Mesendoderm (in vitro differentiated cells): ENCODE measurements at regions not wholly inside any gene's neighbourhood (a gene's known extent, or its start where the extent isn't known, plus 50 kb on each side); places are given as distances from the start of the nearest gene placed in this dataset.
A peak's percentile ranks its signal among the peaks of the same experiment; 100 is the strongest.

Experiments used
- DNase-seq: peaks from one replicate; pipeline ENCODE4 v3.0.0; 2013
- H2AK5ac ChIP-seq: 2 replicates; pipeline ENCODE4 v1.6.1; 2013; ENCODE audit warnings: low read length, inconsistent platforms
- H2BK120ac ChIP-seq: 2 replicates; pipeline ENCODE4 v1.6.1; 2013; ENCODE audit warnings: low read depth, mild to moderate bottlenecking, low read length, moderate library complexity, mixed read lengths
- H2BK15ac ChIP-seq: replicated peaks from 2 replicates; pipeline ENCODE4 v1.6.1; 2013; ENCODE audit warnings: low read depth, mild to moderate bottlenecking, moderate library complexity
- H2BK5ac ChIP-seq: 2 replicates; pipeline ENCODE4 v1.6.1; 2013; ENCODE audit warnings: low read length, inconsistent platforms
- H3K18ac ChIP-seq: 2 replicates; pipeline ENCODE4 v1.6.1; 2013; ENCODE audit warnings: mild to moderate bottlenecking, low read length, mixed read lengths
- H3K23ac ChIP-seq: one replicate; pipeline ENCODE4 v1.6.1; 2013; ENCODE audit warnings: low read length
- H3K27ac ChIP-seq: 2 replicates; pipeline ENCODE4 v1.5.1; 2013; ENCODE audit warnings: low read depth, mild to moderate bottlenecking, inconsistent platforms, low read length, moderate library complexity
- H3K27me3 ChIP-seq: 2 replicates; pipeline ENCODE4 v1.6.1; 2013; ENCODE audit warnings: low read length, control low read depth, mild to moderate bottlenecking, inconsistent platforms; ENCODE audit not compliant: insufficient read depth, poor library complexity
- H3K36me3 ChIP-seq: 2 replicates; pipeline ENCODE4 v1.6.1; 2013; ENCODE audit warnings: low read length, inconsistent platforms; ENCODE audit not compliant: control insufficient read depth, insufficient read depth
- H3K4ac ChIP-seq: one replicate; pipeline ENCODE4 v1.6.1; 2013; ENCODE audit warnings: low read depth, mild to moderate bottlenecking, low read length, moderate library complexity
- H3K4me1 ChIP-seq: 2 replicates; pipeline ENCODE4 v1.6.1; 2013; ENCODE audit warnings: low read depth, low read length, inconsistent platforms; ENCODE audit not compliant: control insufficient read depth
- H3K4me2 ChIP-seq: 2 replicates; pipeline ENCODE4 v1.6.1; 2013; ENCODE audit warnings: low read length
- H3K4me3 ChIP-seq: 2 replicates; pipeline ENCODE4 v1.5.1; 2013; ENCODE audit warnings: mild to moderate bottlenecking, low read length
- H3K56ac ChIP-seq: one replicate; pipeline ENCODE4 v1.6.1; 2013; ENCODE audit warnings: low read length
- H3K79me1 ChIP-seq: 2 replicates; pipeline ENCODE4 v1.6.1; 2013; ENCODE audit warnings: low read length, inconsistent platforms
- H3K79me2 ChIP-seq: 2 replicates; pipeline ENCODE4 v1.6.1; 2013; ENCODE audit warnings: mild to moderate bottlenecking, low read length; ENCODE audit not compliant: control insufficient read depth, insufficient read depth
- H3K9ac ChIP-seq: 2 replicates; pipeline ENCODE4 v1.6.1; 2013; ENCODE audit warnings: low read length, inconsistent platforms
- H4K5ac ChIP-seq: one replicate; pipeline ENCODE4 v1.6.1; 2013; ENCODE audit warnings: low read length
- H4K8ac ChIP-seq: one replicate; pipeline ENCODE4 v1.6.1; 2013; ENCODE audit warnings: low read depth, mild to moderate bottlenecking, control low read depth, low read length, moderate library complexity
- WGBS: extraction: QIAGEN DNeasy Blood & Tissue Kit; methylation state at CpG from one replicate; pipeline ENCODE4 v1.1.7; 2013; ENCODE audit warnings: low lambda C conversion rate, missing lambda C conversion rate; ENCODE audit not compliant: insufficient coverage; ENCODE audit errors: extremely low coverage; 5-methylcytosine and 5-hydroxymethylcytosine counted together

DNA sequence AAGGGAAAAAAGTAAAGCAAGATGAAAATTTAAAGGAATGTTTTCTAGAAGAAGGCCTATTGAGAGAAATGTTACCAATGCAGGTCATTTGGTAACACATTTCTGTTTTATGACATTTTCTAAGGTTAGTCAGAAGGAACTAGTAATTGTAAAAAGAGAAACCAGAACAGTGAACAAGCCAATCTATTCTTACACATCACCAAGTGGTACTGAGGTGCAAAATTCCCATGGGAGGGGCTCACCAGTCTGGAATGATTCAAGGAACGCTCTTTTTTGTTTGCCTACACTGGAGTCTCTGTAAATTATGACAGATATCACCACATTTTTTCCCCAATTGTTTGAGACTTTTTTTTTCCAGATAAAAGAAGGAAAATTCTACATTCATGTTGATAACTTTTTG is 404.7 kb upstream of the CNKSR2 start:
- Histone ChIP-seq H3K4me3 (no peak overlapping the region), H3K18ac (no peak overlapping the region), H2BK120ac (no peak overlapping the region), H3K27ac (no peak overlapping the region), H3K9ac (no peak overlapping the region), H3K56ac (no peak overlapping the region), H3K4me2 (no peak overlapping the region), H4K8ac (no peak overlapping the region), H2BK5ac (no peak overlapping the region), H3K4ac (no peak overlapping the region), H3K27me3 (no peaks in the 10 kb centered on the region), H3K23ac (no peak overlapping the region), H3K4me1 (no peaks in the 10 kb centered on the region), H3K36me3 (no peaks in the 10 kb centered on the region), H3K79me2 (no peaks in the 10 kb centered on the region), H2BK15ac (no peak overlapping the region), H2AK5ac (no peak overlapping the region), H3K79me1 (no peaks in the 10 kb centered on the region), H4K5ac (no peak overlapping the region)
- no peak for DNase-seq
- no CpG with 5 or more reads among the region's 1 CpG for WGBS

DNA sequence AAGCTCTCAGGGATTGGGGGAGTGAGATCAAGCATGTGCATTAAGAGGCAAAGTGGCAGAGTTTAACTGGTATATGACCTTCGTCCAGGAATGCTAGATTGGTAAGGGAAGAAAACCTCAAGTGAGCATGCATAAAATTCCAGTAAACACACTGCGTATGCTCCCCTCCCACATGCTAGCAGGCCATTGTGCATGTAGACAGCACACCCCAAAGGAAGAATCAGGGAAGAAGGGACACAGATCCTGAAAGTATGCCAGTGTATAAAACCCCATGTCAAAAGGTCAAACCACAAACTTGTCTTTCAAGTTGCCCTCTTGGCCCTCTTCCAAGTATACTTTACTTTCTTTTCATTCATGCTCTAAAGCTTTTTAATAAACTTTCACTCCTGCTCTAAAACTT is 405.2 kb upstream of the CNKSR2 start:
- no peak overlapping the region for H3K4ac ChIP-seq
- no peak overlapping the region for H3K56ac ChIP-seq
- H3K27ac ChIP-seq = no peak overlapping the region
- no peak overlapping the region for H2BK5ac ChIP-seq
- H3K9ac ChIP-seq = no peak overlapping the region
- no peak overlapping the region for H3K18ac ChIP-seq
- no peaks in the 10 kb centered on the region for H3K79me2 ChIP-seq
- H3K27me3 ChIP-seq = no peaks in the 10 kb centered on the region
- no peak overlapping the region for H3K4me3 ChIP-seq
- H3K79me1 ChIP-seq = no peaks in the 10 kb centered on the region
- H2AK5ac ChIP-seq = no peak overlapping the region
- H3K4me2 ChIP-seq = no peak overlapping the region
- no peak for DNase-seq
- no peak overlapping the region for H2BK120ac ChIP-seq
- no peak overlapping the region for H4K8ac ChIP-seq
- no peak overlapping the region for H2BK15ac ChIP-seq
- no peak overlapping the region for H3K23ac ChIP-seq
- H3K4me1 ChIP-seq = no peaks in the 10 kb centered on the region
- WGBS = no CpG with 5 or more reads among the region's 2 CpGs
- no peaks in the 10 kb centered on the region for H3K36me3 ChIP-seq
- no peak overlapping the region for H4K5ac ChIP-seq

DNA sequence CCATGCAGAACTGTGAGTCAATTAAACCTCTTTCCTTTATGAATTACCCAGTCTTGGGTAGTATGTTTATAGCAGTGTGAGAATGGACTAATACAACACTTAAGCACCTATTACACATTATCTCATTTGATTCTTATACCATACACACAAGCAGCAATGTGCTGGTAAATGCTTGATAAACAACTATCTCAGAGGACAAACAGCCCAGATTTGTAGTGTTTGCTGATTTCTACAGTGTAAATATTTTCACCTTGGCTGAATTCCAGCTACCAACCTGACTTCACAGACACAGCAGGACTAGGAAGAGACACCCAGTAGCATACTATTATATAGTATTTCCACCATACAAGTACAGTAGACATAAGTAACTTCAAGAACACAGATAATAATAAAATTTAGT is 406.5 kb upstream of the CNKSR2 start:
- H3K79me1 ChIP-seq = no peaks in the 10 kb centered on the region
- H2BK5ac ChIP-seq = no peak overlapping the region
- H3K9ac ChIP-seq = no peak overlapping the region
- no peaks in the 10 kb centered on the region for H3K4me1 ChIP-seq
- no peak overlapping the region for H2BK120ac ChIP-seq
- no peak overlapping the region for H3K4me3 ChIP-seq
- H3K18ac ChIP-seq = no peak overlapping the region
- no peak for DNase-seq
- no peak overlapping the region for H3K56ac ChIP-seq
- no peak overlapping the region for H4K5ac ChIP-seq
- no peak overlapping the region for H2AK5ac ChIP-seq
- no peak overlapping the region for H4K8ac ChIP-seq
- no peaks in the 10 kb centered on the region for H3K79me2 ChIP-seq
- no peak overlapping the region for H3K4me2 ChIP-seq
- H3K27ac ChIP-seq = no peak overlapping the region
- H3K27me3 ChIP-seq = no peaks in the 10 kb centered on the region
- no peak overlapping the region for H2BK15ac ChIP-seq
- H3K23ac ChIP-seq = no peak overlapping the region
- H3K4ac ChIP-seq = no peak overlapping the region
- H3K36me3 ChIP-seq = no peaks in the 10 kb centered on the region

DNA sequence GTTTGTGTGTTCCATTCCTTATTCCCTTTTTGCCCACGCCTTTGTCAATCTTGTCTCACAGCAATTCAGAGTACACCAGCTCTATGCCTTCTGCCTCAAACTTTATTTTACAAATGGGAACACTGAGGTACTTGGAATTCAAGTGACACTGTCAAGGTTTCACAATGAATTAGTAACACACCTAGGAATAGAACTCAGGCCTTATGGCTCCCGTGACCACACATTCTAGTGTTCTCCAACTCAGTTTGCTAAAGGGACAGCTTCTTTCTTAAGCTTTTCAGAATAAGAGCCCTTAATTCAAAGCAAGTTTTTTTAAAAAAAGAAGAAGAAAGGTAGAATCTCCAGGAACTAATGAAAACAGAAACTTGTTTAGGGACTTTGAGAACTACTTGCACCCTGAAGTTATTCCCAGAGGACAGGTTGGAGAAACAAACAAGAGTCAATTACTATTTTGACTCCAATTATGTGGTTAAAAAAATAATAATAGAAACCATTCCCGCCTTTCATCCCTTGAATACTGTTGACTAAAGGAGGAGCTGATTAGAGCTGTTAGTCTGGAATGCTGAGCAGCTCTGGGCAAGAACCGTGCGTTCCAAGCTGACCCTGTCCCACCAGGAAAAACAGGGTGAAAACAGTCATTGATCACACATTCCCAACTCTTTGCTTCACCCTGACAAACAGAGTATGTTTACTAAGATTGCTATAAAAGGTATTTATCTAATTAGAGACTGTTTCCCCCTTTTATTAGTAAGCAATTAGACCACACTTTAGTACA is 408.8 kb upstream of the CNKSR2 start:
- H3K27ac ChIP-seq = no peak overlapping the region
- H2BK5ac ChIP-seq = no peak overlapping the region
- no peak overlapping the region for H4K5ac ChIP-seq
- no peak overlapping the region for H3K4me2 ChIP-seq
- no peak overlapping the region for H4K8ac ChIP-seq
- H3K4me1 ChIP-seq = no peaks in the 10 kb centered on the region
- no peak overlapping the region for H3K4ac ChIP-seq
- no peak overlapping the region for H3K56ac ChIP-seq
- H3K79me2 ChIP-seq = no peaks in the 10 kb centered on the region
- no peaks in the 10 kb centered on the region for H3K36me3 ChIP-seq
- no peak overlapping the region for H2BK15ac ChIP-seq
- no peak overlapping the region for H3K9ac ChIP-seq
- no peak overlapping the region for H3K18ac ChIP-seq
- H2BK120ac ChIP-seq = no peak overlapping the region
- WGBS = no CpG with 5 or more reads among the region's 5 CpGs
- H3K27me3 ChIP-seq = no peaks in the 10 kb centered on the region
- peak; percentile 9 for DNase-seq
- H2AK5ac ChIP-seq = no peak overlapping the region
- H3K4me3 ChIP-seq = no peak overlapping the region
- H3K79me1 ChIP-seq = no peaks in the 10 kb centered on the region
- no peak overlapping the region for H3K23ac ChIP-seq

DNA sequence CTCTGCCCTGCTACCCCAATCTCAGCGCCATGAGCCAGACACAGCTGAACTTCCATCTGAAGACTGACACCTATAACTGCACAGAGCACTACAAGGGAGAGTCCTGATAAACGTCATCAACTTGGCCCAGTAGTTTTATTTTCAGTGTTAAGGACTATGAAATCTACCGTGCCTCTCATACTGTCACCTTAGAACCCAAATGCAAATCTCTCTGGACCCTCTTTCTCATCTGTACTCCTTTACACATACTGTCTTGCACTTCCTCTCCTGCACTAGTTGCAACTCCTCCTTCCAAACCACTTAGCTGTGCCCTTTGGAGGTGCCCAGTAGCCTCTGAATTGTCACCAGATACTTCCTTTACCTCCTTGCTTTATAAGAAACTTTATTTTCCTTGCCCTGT is 420.2 kb upstream of the CNKSR2 start:
- no peak overlapping the region for H3K18ac ChIP-seq
- no peak overlapping the region for H3K9ac ChIP-seq
- no CpG with 5 or more reads among the region's 3 CpGs for WGBS

DNA sequence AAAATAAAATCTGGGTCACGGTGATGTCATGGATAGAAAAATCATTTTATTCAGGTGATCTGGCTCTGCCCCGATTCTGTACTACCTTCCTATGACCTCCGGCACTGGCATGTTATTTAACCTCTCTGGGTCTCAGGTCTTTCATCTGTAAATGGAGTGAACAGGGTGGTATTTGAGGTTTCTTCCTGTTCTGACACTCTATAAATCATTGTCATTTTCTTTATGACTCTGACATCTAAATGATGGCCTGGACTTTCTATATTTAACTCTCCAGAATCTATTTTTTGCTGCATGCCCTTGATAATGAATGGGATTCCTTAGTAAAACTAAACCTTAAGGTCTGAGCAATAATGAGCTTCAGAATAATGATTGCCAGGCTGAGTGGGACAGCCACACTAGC is 422.0 kb upstream of the CNKSR2 start:
- H2BK5ac ChIP-seq = no peak overlapping the region
- no peaks in the 10 kb centered on the region for H3K79me1 ChIP-seq
- H4K8ac ChIP-seq = no peak overlapping the region
- no peak overlapping the region for H2BK15ac ChIP-seq
- H3K27me3 ChIP-seq = no peaks in the 10 kb centered on the region
- no peak overlapping the region for H3K4me3 ChIP-seq
- no peak overlapping the region for H3K9ac ChIP-seq
- no peak overlapping the region for H3K27ac ChIP-seq
- H2BK120ac ChIP-seq = no peak overlapping the region
- no peaks in the 10 kb centered on the region for H3K4me1 ChIP-seq
- no peak overlapping the region for H2AK5ac ChIP-seq
- no peaks in the 10 kb centered on the region for H3K36me3 ChIP-seq
- no CpG with 5 or more reads among the region's 3 CpGs for WGBS
- H3K23ac ChIP-seq = no peak overlapping the region
- H3K4ac ChIP-seq = no peak overlapping the region
- no peak overlapping the region for H3K18ac ChIP-seq
- H3K79me2 ChIP-seq = no peaks in the 10 kb centered on the region
- no peak overlapping the region for H3K56ac ChIP-seq
- H4K5ac ChIP-seq = no peak overlapping the region
- DNase-seq = no peak
- no peak overlapping the region for H3K4me2 ChIP-seq

More for the DNA sequence above, 420.2 kb upstream of the CNKSR2 start:
- no peaks in the 10 kb centered on the region for H3K36me3 ChIP-seq
- no peak overlapping the region for H2AK5ac ChIP-seq
- no peaks in the 10 kb centered on the region for H3K79me1 ChIP-seq
- no peak overlapping the region for H4K5ac ChIP-seq
- no peak overlapping the region for H3K4me3 ChIP-seq
- H2BK120ac ChIP-seq = no peak overlapping the region
- no peak overlapping the region for H3K23ac ChIP-seq
- no peak for DNase-seq
- H3K27ac ChIP-seq = no peak overlapping the region
- H2BK15ac ChIP-seq = no peak overlapping the region
- no peak overlapping the region for H3K4me2 ChIP-seq
- H3K79me2 ChIP-seq = no peaks in the 10 kb centered on the region
- H3K4me1 ChIP-seq = no peaks in the 10 kb centered on the region
- H3K27me3 ChIP-seq = no peaks in the 10 kb centered on the region
- no peak overlapping the region for H3K4ac ChIP-seq
- no peak overlapping the region for H2BK5ac ChIP-seq
- H4K8ac ChIP-seq = no peak overlapping the region
- no peak overlapping the region for H3K56ac ChIP-seq
